Stimulated activated CD4-positive, alpha-beta T cell treated with anti-CD3 and anti-CD28 coated beads, Interleukin-12 subunit alpha, Interleukin-12 subunit beta, amount 100 ng/mL, for 24 hours (primary cell): ENCODE measurements at regions not wholly inside any gene's neighbourhood (a gene's known extent, or its start where the extent isn't known, plus 50 kb on each side); places are given as distances from the start of the nearest gene placed in this dataset.
"Not testable (repeated sequence)": the region's sequence is repeated elsewhere in the genome, so short reads cannot be mapped to it uniquely, and the experiment has no call there.

Source experiments
- DNase-seq, 2 experiments: peaks; one replicate each; pipeline ENCODE4 v3.0.0-alpha.2; 2020; ENCODE audit warnings: low read depth in 2 of 2

- no peak for DNase-seq
These were observed 74.1 kb downstream of the SLC35B3 start for GRCh38 chr6:8361259-8361658.

- no peak for DNase-seq
These were observed 82.4 kb downstream of the SLC35B3 start for GRCh38 chr6:8352966-8353340.

GRCh38 chr6:8352335-8352965, 82.9 kb downstream of the SLC35B3 start:
- DNase-seq: no peak

- DNase-seq: no peak
These were observed 91.7 kb downstream of the SLC35B3 start for GRCh38 chr6:8343600-8343999.

- DNase-seq: no peak
These were observed 93.0 kb downstream of the SLC35B3 start for GRCh38 chr6:8342241-8342819.

- no peak for DNase-seq
These were observed 98.2 kb downstream of the SLC35B3 start for GRCh38 chr6:8337147-8337546.

GRCh38 chr6:8336406-8337057, 98.8 kb downstream of the SLC35B3 start:
- no peak for DNase-seq

- no peak for DNase-seq
These were observed 99.4 kb downstream of the SLC35B3 start for GRCh38 chr6:8335896-8336295.

- DNase-seq: no peak
These were observed 100.0 kb downstream of the SLC35B3 start for GRCh38 chr6:8335381-8335780.

GRCh38 chr6:8334113-8334512, 101.2 kb downstream of the SLC35B3 start:
- DNase-seq: no peak

GRCh38 chr6:8329562-8329961, 105.8 kb downstream of the SLC35B3 start:
- no peak for DNase-seq

- no peak for DNase-seq
These were observed 109.6 kb downstream of the SLC35B3 start for GRCh38 chr6:8325743-8326142.

- DNase-seq: no peak
These were observed 112.7 kb downstream of the SLC35B3 start for GRCh38 chr6:8322659-8323058.

- DNase-seq: no peak
These were observed 113.5 kb downstream of the SLC35B3 start for GRCh38 chr6:8321671-8322404.

- DNase-seq: no peak
These were observed 120.2 kb downstream of the SLC35B3 start for GRCh38 chr6:8315154-8315553.

- no peak for DNase-seq
These were observed 133.8 kb downstream of the SLC35B3 start for GRCh38 chr6:8301502-8301901.

- no peak for DNase-seq
These were observed 136.3 kb downstream of the SLC35B3 start for GRCh38 chr6:8299034-8299433.

- not testable (repeated sequence) for DNase-seq
These were observed 152.4 kb downstream of the SLC35B3 start for GRCh38 chr6:8282946-8283345.

- no peak for DNase-seq
These were observed 153.0 kb downstream of the SLC35B3 start for GRCh38 chr6:8282380-8282779.

- no peak for DNase-seq
These were observed 156.1 kb downstream of the SLC35B3 start for GRCh38 chr6:8279041-8279805.

- DNase-seq: no peak
These were observed 156.8 kb downstream of the SLC35B3 start for GRCh38 chr6:8278562-8278961.

- DNase-seq: no peak
These were observed 157.6 kb downstream of the SLC35B3 start for GRCh38 chr6:8277769-8278168.
